Activated CD4-positive, alpha-beta T cell treated with anti-CD3 and anti-CD28 coated beads for 48 hours (primary cell): ENCODE measurements at regions not wholly inside any gene's neighbourhood (a gene's known extent, or its start where the extent isn't known, plus 50 kb on each side); places are given as distances from the start of the nearest gene placed in this dataset.

Experiments
- DNase-seq: peaks from one replicate; pipeline ENCODE4 v3.0.0-alpha.2; 2020

DNA sequence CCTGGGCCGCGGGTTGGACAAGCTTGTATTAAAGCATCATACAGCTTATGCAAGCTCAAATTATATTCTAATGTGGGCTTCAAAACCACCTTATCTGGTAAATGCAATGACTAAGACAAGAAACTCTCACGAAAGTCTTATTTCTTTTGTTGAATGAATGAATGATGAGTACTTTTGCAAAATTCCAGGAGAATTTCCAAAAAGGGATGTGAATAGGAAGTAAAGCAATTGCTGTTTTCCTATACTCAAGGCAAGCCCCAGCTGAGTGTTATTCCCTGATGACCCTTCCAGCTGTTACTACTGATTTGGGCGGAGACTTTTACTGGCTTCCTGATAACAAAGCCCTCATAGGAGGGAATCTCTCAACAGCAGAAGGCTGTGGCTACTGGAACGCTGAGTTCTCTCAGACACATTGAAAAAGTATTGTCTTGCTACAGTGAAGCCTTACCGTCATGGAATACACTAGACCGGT, 162.8 kb downstream of the SREK1 start:
- no peak for DNase-seq

GRCh38 chr5:66307647-66308241, 163.6 kb downstream of the SREK1 start:
- DNase-seq, result no peak

GRCh38 chr5:66312266-66312665, 168.2 kb downstream of the SREK1 start:
- no peak for DNase-seq

GRCh38 chr5:66315784-66316183, 171.7 kb downstream of the SREK1 start:
- DNase-seq, result no peak

DNA sequence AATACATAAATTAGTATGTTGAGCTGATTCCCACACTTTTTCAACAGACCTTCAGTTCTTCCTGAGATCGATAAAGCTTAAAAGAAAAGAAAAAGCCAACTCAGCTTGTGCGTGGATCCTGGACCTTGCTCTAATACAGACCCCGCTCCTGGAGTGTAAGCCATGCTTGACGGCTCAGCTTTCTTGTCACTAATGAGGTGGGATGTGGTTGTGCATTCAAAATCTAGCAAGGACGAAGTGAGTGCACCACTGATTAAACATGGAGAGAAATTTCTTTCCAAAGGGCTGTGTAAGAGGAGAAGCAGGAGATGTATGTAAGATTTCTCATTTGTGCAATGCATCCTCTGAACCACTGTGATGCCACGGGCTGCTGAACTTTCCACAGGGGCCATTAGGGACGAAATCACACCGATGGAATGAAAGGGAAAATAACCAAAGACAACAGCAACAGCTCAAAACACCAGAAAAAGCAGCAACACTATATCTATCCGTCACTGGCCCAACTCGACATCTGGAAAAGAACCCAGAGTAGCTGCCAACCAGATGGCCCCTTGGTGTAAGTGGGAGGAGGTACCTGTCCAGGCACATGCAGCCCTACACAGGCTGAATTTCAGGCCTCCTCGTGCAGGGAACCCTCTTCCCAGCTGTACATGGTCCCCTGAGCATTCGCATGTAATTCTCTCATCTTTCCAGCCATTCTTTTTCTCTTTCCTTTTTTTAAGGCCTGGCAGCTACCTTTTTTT, 178.9 kb downstream of the SREK1 start:
- DNase-seq, result no peak

GRCh38 chr5:66323529-66323895, 179.4 kb downstream of the SREK1 start:
- DNase-seq, result no peak

- DNase-seq, result no peak
These were observed 180.3 kb downstream of the SREK1 start for GRCh38 chr5:66324357-66324756.

GRCh38 chr5:66326276-66326675, 182.2 kb downstream of the SREK1 start:
- DNase-seq, result no peak

DNA sequence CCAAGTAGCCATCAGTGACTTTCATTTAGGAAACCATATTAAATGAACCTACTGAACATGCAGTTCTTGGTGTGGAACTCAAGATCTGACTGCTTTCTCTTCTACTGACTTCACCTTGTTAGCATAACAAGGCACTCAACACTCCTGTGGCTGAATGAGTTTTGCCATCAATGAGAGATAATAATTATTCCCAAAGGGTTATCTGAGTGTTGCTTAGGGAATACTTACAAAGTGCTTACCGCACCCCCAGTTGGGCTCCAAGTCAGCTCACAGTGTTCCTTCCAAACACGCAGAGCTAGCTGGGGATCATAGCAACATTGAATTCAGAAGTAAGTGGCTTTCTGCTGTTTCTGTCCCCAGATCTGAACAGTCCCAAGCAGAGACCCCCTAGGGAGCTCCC, 182.9 kb downstream of the SREK1 start:
- no peak for DNase-seq

GRCh38 chr5:66329078-66329477, 185.0 kb downstream of the SREK1 start:
- peak; percentile 49 for DNase-seq

DNA sequence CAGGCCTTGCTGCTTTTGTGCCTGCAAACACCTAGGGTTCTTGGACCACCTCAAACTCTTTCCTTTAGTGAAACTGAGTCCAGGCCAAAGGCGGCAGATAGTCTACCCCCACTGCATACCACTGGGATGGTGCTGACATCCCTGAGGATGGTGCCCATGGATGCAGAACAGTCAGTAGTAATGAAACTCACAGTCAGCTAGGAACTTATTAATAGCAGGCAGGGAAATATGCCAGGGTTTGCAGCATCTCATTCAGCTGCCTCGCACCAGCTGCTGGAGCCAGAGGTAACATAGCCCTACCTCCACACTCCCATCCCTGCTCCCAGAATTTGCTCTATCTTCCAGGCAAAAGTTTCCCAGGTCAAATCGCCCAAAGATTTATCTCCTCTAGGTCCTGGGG, 189.1 kb downstream of the SREK1 start:
- DNase-seq, result no peak

- DNase-seq, result no peak
These were observed 193.6 kb downstream of the SREK1 start for GRCh38 chr5:66337626-66338226.

- no peak for DNase-seq
These were observed 194.7 kb downstream of the SREK1 start for GRCh38 chr5:66338828-66339227.

GRCh38 chr5:66339896-66340295, 195.8 kb downstream of the SREK1 start:
- DNase-seq, result no peak

DNA sequence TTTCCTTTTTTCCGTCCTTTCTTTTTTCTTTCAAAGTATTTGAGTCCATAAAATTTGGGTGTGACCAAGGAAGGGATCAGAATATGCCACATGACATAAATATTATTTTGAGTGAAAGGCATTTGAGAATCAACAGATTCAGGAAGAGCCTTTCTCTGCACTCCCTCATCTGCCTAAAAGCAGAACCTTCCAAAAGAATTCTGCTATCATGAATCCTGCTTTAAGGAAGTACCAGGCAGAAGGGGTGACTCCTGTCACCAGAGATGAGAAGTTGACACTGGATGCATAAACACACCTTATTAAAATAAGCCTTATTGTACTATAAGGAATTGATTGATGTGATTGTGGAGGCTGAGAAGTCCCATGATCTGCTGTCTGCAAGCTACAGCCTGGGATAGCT, 196.7 kb downstream of the SREK1 start:
- no peak for DNase-seq

GRCh38 chr5:66342341-66342880, 198.3 kb downstream of the SREK1 start:
- DNase-seq, result no peak

DNA sequence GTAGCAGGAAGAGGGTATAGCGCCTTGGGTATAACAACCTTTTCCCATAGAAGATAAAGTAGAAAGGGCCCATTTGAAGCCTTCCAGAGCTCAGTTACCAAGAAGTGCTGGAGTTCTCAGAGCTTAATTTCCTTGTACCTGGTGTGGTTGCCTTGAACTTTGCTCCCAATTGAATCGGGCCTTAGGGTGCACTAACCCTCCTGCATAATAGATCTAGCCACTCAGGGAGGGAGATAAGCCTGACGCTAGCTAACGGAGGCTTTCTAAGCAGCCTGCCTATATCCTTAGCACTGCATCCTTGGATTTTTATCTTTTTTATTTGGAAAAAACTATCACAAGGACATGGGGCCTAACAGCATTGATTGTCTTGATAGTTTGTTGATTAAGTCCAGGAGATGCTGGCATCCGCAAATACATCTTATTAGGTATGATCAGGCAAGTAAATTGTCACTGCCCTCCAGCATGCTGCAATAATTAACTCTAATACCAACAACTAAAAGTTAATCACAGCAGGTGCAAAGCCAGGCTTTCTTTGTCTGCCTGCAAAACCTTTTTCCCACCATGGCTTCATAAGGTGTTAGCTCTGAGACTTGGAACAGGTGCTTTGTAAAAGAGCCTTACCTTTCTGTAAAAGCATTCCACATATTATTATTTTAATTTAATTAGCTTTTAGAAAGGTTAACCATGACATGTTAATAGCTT, 199.4 kb downstream of the SREK1 start:
- no peak for DNase-seq

DNA sequence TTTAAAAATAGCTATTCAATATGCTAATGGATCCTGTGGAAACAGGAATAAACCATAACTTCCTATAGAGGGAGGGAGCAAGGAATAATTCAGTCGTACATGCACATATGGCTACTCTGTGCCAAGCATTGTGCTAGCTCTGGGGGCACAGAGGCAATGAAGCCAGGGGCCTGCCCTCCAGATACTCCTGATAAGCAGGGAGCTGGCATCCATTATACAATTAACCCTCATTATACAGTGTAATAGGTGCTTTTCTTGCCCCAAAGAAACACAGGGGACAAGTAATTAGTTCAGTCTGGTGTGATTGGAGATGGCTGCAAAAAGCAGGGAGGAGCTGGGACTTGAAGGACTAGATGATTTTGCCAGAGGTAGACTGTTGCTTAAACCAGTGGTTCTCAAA, 200.4 kb downstream of the SREK1 start:
- DNase-seq, result no peak

GRCh38 chr5:66345281-66345680, 201.2 kb downstream of the SREK1 start:
- no peak for DNase-seq

DNA sequence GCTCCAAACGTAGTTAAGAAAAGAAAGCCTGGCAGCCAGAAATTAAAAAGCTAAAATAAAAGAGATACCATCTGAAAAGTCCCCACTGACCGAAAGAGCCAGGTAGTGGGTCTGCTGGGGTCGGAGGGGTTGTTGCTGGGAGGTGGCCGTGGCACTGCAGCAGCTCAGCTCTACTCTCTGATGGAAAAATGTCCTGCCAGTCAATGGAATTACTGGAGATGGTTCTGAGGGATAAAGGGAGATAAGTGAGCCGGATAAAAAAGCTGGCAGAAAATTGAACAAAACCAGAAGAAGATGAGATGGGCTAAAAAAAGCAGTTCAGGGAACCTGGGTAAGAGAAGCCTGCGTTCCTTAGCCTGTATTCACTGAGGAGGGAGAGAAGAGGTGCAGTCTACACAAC, 202.8 kb downstream of the SREK1 start:
- no peak for DNase-seq

DNA sequence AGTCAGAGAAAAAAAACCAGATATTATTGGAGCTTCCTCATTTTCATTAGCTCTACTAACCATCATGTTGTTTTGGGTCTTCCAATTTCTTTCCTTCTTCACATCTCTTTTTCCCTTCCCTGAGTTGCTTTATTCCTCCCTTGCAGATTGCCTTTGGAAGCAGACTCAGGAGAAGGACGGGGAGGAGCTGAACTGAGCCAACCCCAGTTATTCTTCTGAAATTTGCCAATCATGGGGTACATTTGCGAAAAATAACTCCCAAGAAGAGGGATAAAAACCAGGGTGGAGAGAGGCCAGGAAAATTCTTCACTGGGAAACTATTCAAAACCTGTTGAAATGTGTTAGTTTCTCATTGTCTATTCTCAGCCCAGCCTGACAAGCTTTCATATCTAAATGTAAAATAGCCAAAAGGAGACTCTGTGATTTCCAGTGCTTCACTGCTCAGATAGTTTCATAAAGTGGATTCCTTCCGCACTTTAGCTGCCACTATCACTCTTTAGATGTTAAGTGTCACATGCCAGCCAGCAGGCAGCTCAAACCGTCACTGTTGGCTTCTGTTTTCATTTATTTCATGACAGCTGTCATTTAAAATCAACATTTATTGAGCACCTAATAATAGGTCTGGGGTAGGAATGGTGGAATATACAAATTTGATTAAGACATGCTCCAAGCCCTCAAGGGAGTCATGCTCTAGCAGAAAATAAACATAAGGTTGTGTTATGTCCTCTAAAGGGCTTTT, 204.5 kb downstream of the SREK1 start:
- no peak for DNase-seq

- no peak for DNase-seq
These were observed 207.7 kb downstream of the SREK1 start for GRCh38 chr5:66351813-66352212.

- DNase-seq, result no peak
These were observed 209.1 kb downstream of the SREK1 start for GRCh38 chr5:66353186-66353585.
